ENCODE measurements at regions not wholly inside any gene's neighbourhood (a gene's known extent, or its start where the extent isn't known, plus 50 kb on each side); places are given as distances from the start of the nearest gene placed in this dataset.

GRCh38 chr3:34878488-34878887 lies 760.8 kb upstream of the ARPP21 start:
- Mint-ChIP-seq H3K36me3 (no peaks in the 10 kb centered on the region), H3K4me1 (peaks cover 19% of the 10 kb centered on the region), H3K27ac (no peak overlapping the region), H3K4me3 (no peak overlapping the region), H3K9me3 (no peaks in the 10 kb centered on the region; the same call in 1 of the 2 replicates), H3K27me3 (ENCODE audit: low read depth) (no peaks in the 10 kb centered on the region)
- ATAC-seq (no peak), DNase-seq (ENCODE audit: low spot score) (no peak)
- TF ChIP-seq E2F1 (CRISPR knock-in tag; IDR thresholded peaks at IDR 0.05) (no peak), TEAD1 (CRISPR knock-in tag; IDR thresholded peaks at IDR 0.05) (no peak), CTCF (IDR thresholded peaks at IDR 0.05) (no peak), FOXP4 (CRISPR knock-in tag; IDR thresholded peaks at IDR 0.05) (no peak), ETV6 (CRISPR knock-in tag; IDR thresholded peaks at IDR 0.05) (no peak), NR1H2 (CRISPR knock-in tag; IDR thresholded peaks at IDR 0.05) (no peak), ZNF281 (CRISPR knock-in tag; IDR thresholded peaks at IDR 0.05) (no peak), ZNF263 (CRISPR knock-in tag; IDR thresholded peaks at IDR 0.05; ENCODE audit: low read depth) (no peak), ARID4B (CRISPR knock-in tag; IDR thresholded peaks at IDR 0.05; ENCODE audit: borderline replicate concordance) (no peak), NFE2L1 (CRISPR knock-in tag; IDR thresholded peaks at IDR 0.05) (no peak)
- ChIA-PET CTCF (no interaction called here), POLR2A (no interaction called here)

GRCh38 chr3:34881026-34881425 lies 758.3 kb upstream of the ARPP21 start:
- no peaks in the 10 kb centered on the region; the same call in 1 of the 2 replicates for H3K9me3 Mint-ChIP-seq
- no peak overlapping the region for H3K27ac Mint-ChIP-seq
- H3K36me3 Mint-ChIP-seq = no peaks in the 10 kb centered on the region
- no peak overlapping the region for H3K4me3 Mint-ChIP-seq
- ATAC-seq (no peak), DNase-seq (ENCODE audit: low spot score) (no peak)
- peaks cover 19% of the 10 kb centered on the region for H3K4me1 Mint-ChIP-seq
- no peaks in the 10 kb centered on the region for H3K27me3 Mint-ChIP-seq (ENCODE audit: low read depth)
- ChIA-PET CTCF (no interaction called here), POLR2A (no interaction called here)
- TF ChIP-seq FOXP4 (CRISPR knock-in tag; IDR thresholded peaks at IDR 0.05) (no peak), IRF2 (CRISPR knock-in tag; IDR thresholded peaks at IDR 0.05; ENCODE audit: borderline replicate concordance, low read depth) (no peak), ZNF425 (CRISPR knock-in tag; conservative IDR thresholded peaks at IDR 0.05) (no peak), IRF1 (CRISPR knock-in tag; IDR thresholded peaks at IDR 0.05) (no peak), NR1H2 (CRISPR knock-in tag; IDR thresholded peaks at IDR 0.05) (no peak), ZMAT4 (CRISPR knock-in tag; IDR thresholded peaks at IDR 0.05) (no peak), ZNF396 (CRISPR knock-in tag; IDR thresholded peaks at IDR 0.05; ENCODE audit: borderline replicate concordance) (no peak)

Data from WTC11 (cell line).